BE2C (cell line): ENCODE measurements at regions not wholly inside any gene's neighbourhood (a gene's known extent, or its start where the extent isn't known, plus 50 kb on each side); places are given as distances from the start of the nearest gene placed in this dataset.

Experiments used
- DNase-seq: peaks from one replicate; pipeline ENCODE4 v3.0.0-alpha.2; 2020
- H3K27me3 ChIP-seq: fragments of 250-450 bp; sonication (Bioruptor Pico); 2 replicates; pipeline ENCODE4 v1.5.1; 2020; ENCODE audit warnings: mild to moderate bottlenecking
- H3K36me3 ChIP-seq: fragments of 250-450 bp; sonication (Bioruptor Pico); 2 replicates; pipeline ENCODE4 v1.5.1; 2020; ENCODE audit warnings: mild to moderate bottlenecking
- H3K4me1 ChIP-seq: fragments of 250-450 bp; sonication (Bioruptor Pico); 2 replicates; pipeline ENCODE4 v1.5.1; 2020
- H3K4me3 ChIP-seq: 2 replicates; pipeline ENCODE4 v1.5.1; 2011; ENCODE audit warnings: low read depth, low read length
- H3K9me3 ChIP-seq: fragments of 250-450 bp; sonication (Bioruptor Pico); 2 replicates; pipeline ENCODE4 v1.5.1; 2020
- TF ChIP-seq, protein P1 (sequence below): IDR thresholded peaks from 2 replicates; pipeline ENCODE4 v1.5.1; 2012; ENCODE audit warnings: mild to moderate bottlenecking, low read depth, low read length

DNA sequence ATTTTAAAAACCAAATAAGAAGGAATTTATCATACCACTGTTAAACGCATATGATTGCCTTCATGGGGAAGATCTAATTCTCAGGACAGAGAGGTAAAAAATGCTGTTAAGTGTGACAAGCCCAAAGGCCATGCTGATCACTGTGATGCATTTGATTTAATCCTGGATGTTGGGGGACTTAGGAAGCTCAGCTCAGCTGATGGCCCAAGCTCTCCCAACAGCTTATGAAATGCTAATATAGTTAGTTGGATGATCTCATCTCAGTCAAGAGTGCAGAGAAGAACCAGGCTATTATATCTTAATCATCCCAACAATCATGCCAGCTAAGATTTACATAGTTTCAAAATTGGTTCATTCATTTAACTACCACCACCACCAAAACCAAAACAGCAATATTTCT is 340.0 kb downstream of the IL20RB start:
- TF ChIP-seq, protein P1, sequence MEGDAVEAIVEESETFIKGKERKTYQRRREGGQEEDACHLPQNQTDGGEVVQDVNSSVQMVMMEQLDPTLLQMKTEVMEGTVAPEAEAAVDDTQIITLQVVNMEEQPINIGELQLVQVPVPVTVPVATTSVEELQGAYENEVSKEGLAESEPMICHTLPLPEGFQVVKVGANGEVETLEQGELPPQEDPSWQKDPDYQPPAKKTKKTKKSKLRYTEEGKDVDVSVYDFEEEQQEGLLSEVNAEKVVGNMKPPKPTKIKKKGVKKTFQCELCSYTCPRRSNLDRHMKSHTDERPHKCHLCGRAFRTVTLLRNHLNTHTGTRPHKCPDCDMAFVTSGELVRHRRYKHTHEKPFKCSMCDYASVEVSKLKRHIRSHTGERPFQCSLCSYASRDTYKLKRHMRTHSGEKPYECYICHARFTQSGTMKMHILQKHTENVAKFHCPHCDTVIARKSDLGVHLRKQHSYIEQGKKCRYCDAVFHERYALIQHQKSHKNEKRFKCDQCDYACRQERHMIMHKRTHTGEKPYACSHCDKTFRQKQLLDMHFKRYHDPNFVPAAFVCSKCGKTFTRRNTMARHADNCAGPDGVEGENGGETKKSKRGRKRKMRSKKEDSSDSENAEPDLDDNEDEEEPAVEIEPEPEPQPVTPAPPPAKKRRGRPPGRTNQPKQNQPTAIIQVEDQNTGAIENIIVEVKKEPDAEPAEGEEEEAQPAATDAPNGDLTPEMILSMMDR, result no peak
- DNase-seq, result no peak
- Histone ChIP-seq H3K9me3 (no peaks in the 10 kb centered on the region), H3K4me3 (no peak overlapping the region), H3K4me1 (no peaks in the 10 kb centered on the region), H3K27me3 (no peaks in the 10 kb centered on the region), H3K36me3 (no peaks in the 10 kb centered on the region)

DNA sequence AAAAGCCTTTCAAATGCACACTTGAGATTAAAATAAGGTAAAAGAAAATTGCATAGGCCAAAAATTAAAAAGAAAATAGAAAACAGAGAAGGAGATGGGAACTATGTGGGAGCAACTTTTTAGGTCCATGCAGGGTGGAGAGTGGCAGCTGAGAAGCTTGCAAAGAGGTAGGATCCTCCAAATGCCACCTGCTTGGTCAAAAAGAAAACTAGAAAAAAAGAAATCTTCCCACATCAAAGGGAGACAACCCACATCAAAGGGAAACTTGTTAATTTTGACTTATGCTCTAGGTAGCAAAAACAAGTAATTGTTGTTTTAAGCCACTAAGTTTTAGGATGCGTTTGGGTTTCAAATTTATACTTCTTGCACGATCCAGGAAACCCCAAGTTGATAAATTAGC is 342.9 kb downstream of the IL20RB start:
- H3K36me3 ChIP-seq, result no peaks in the 10 kb centered on the region
- H3K4me3 ChIP-seq, result no peak overlapping the region
- DNase-seq, result no peak
- TF ChIP-seq, protein P1, result no peak
- no peaks in the 10 kb centered on the region for H3K4me1 ChIP-seq
- H3K27me3 ChIP-seq, result no peaks in the 10 kb centered on the region
- no peaks in the 10 kb centered on the region for H3K9me3 ChIP-seq

DNA sequence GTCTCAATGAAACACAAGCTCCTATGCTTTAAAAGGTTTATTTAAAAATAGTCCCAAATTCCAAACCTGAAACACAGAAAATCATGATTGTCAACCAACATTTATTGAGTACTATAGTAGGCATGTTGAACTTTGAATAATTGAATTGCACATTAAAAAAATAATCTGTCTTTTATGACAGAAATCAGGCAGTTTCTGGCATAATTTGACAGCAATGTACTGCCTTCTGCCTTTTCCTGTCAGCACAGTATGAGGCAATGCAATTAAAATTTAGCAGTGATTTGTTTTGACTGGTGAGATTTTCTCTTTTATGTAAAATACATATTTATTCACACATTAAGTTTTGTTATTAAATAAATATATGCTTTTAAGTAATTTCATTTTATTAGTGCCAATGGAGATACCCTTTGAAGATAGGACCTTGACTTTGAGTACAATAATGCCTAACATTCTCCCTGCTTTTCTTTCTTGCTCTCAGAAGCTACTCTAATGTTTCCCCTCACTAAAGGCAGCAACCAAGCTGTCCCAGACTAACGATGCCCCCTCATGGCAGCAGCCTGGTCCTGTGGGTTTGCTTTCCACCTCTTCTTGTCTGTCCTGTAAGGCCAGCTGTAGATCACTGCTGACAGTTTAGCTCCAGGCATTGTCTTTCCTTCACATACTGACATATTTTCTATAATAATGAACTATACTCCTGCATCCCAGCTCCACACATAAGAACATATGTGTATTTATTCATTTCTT is 346.7 kb downstream of the IL20RB start:
- Histone ChIP-seq H3K36me3 (no peaks in the 10 kb centered on the region), H3K4me1 (no peaks in the 10 kb centered on the region), H3K9me3 (no peaks in the 10 kb centered on the region), H3K27me3 (no peaks in the 10 kb centered on the region), H3K4me3 (no peak overlapping the region)
- DNase-seq, result no peak
- TF ChIP-seq, protein P1, result peak; percentile 14; the same call in 1 of the 2 replicates

DNA sequence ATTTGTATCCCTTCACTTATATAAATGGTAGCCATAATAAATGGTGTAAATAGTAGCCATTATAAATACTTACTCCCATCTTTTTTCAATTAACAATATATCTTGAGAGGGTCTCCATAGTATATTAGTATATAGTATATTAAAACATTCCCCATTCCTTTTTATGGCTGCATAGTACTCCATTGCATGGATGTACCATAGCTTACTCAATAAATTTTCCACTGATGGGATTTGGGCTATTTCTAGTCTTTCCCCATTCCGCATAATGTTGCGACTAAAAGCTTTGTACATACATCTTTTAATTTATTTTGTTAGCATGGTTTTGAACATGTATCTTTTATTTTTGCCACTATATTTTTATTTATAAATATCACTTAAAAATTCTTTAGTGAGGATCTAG is 366.3 kb downstream of the IL20RB start:
- Histone ChIP-seq H3K4me3 (no peak overlapping the region), H3K36me3 (no peaks in the 10 kb centered on the region), H3K27me3 (no peaks in the 10 kb centered on the region), H3K9me3 (no peaks in the 10 kb centered on the region), H3K4me1 (no peaks in the 10 kb centered on the region)
- DNase-seq, result no peak
- TF ChIP-seq, protein P1, result no peak

DNA sequence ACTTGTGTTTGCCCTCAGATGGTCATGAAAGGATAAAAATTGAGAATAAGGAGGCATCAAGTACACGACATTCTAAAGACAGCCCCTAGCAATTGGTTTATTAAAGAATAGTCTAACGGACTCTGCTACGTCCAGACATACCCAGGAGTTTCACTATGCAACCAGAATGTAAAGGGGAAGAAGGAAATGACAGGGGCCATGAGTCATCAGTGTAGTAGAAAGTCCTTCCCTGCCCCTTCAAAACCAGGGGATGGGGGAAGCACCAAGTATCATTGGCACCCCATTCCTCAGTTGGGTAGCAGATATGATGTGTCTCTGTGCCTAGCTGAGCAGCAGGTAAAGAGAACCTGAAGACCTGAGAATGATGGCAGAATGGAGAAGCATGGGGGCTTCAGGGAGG is 367.4 kb downstream of the IL20RB start:
- no peak for DNase-seq
- Histone ChIP-seq H3K27me3 (no peaks in the 10 kb centered on the region), H3K9me3 (no peaks in the 10 kb centered on the region), H3K4me1 (no peaks in the 10 kb centered on the region), H3K4me3 (no peak overlapping the region), H3K36me3 (no peaks in the 10 kb centered on the region)
- TF ChIP-seq, protein P1, result no peak

DNA sequence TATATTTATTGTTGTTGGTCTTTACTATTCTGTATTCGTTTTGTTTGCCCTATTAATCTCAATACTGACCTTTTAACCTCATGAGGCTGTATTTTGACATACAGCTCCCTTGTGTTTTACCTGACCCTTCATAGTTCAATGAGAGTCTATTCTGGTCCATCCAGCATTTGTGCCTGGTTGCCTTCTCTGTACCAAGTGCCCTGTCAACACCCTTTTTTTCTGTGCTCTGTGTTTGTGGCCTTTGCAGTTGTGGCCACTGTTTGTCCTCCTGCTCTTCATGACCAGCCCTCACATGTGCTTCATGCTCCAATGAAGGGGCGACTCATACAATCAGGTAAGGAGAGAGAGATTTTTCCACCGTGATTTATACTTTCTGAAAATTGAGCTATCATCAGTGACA is 368.2 kb downstream of the IL20RB start:
- Histone ChIP-seq H3K27me3 (no peaks in the 10 kb centered on the region), H3K36me3 (no peaks in the 10 kb centered on the region), H3K4me3 (no peak overlapping the region), H3K4me1 (no peaks in the 10 kb centered on the region), H3K9me3 (no peaks in the 10 kb centered on the region)
- DNase-seq, result no peak
- TF ChIP-seq, protein P1, result no peak
